Nephron progenitor cell (in vitro differentiated cells): ENCODE measurements at regions not wholly inside any gene's neighbourhood (a gene's known extent, or its start where the extent isn't known, plus 50 kb on each side); places are given as distances from the start of the nearest gene placed in this dataset.

Source experiments
- DNase-seq: peaks from one replicate; pipeline ENCODE4 v3.0.0; 2021
- H3K27ac Mint-ChIP-seq: 2 replicates; pipeline ENCODE4 v1.8.0; 2021; ENCODE audit warnings: mild to moderate bottlenecking, moderate library complexity, mixed read lengths
- H3K27me3 Mint-ChIP-seq: 2 replicates; pipeline ENCODE4 v1.8.0; 2021; ENCODE audit warnings: mild to moderate bottlenecking, low read depth, mixed read lengths; ENCODE audit not compliant: poor library complexity
- H3K36me3 Mint-ChIP-seq: 2 replicates; pipeline ENCODE4 v1.8.0; 2021; ENCODE audit warnings: low read depth, mixed read lengths
- H3K4me1 Mint-ChIP-seq: 2 replicates; pipeline ENCODE4 v1.8.0; 2021; ENCODE audit warnings: mixed read lengths
- H3K4me3 Mint-ChIP-seq: 2 replicates; pipeline ENCODE4 v1.8.0; 2021; ENCODE audit warnings: mild to moderate bottlenecking, moderate library complexity, mixed read lengths
- H3K9me3 Mint-ChIP-seq: 2 replicates; pipeline ENCODE4 v1.8.0; 2021; ENCODE audit warnings: mild to moderate bottlenecking, moderate library complexity, mixed read lengths
- CTCF ChIP-seq: fragments of 200-600 bp; sonication (generic); IDR thresholded peaks from 2 replicates; pipeline ENCODE4 v1.5.0; 2021; ENCODE audit warnings: antibody characterized with exemption

- Mint-ChIP-seq H3K9me3 (peaks cover 12% of the 10 kb centered on the region), H3K4me3 (no peak overlapping the region), H3K27ac (no peak overlapping the region), H3K27me3 (peaks cover 9% of the 10 kb centered on the region), H3K36me3 (no peaks in the 10 kb centered on the region), H3K4me1 (no peaks in the 10 kb centered on the region)
- no peak for DNase-seq
- TF ChIP-seq CTCF, result no peak
Measured at GRCh38 chr6:8760951-8761350, 325.6 kb upstream of the SLC35B3 start.

DNA sequence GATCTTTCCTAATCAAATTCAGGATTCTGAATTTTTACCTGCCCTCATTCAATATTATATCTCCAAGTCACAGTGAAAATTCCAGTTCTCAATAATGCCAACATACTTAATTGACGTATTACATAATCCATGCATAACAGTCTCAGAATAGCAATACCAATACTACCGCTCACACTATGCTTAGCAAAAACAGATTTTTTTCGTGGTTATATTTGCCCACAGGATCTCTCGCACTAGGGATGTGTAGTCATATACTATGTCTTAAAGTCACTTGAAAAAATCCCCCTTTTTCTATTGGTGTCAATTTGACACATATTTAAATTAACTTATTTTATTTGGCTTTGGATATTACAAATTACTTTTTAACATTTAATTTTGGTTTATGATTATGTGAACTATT lies 323.1 kb upstream of the SLC35B3 start:
- H3K9me3 Mint-ChIP-seq, result peaks cover 4% of the 10 kb centered on the region
- no peak overlapping the region for H3K27ac Mint-ChIP-seq
- H3K27me3 Mint-ChIP-seq, result peaks cover 9% of the 10 kb centered on the region
- DNase-seq, result no peak
- H3K4me1 Mint-ChIP-seq, result no peaks in the 10 kb centered on the region
- H3K36me3 Mint-ChIP-seq, result no peaks in the 10 kb centered on the region
- H3K4me3 Mint-ChIP-seq, result no peak overlapping the region
- no peak for TF ChIP-seq CTCF

DNA sequence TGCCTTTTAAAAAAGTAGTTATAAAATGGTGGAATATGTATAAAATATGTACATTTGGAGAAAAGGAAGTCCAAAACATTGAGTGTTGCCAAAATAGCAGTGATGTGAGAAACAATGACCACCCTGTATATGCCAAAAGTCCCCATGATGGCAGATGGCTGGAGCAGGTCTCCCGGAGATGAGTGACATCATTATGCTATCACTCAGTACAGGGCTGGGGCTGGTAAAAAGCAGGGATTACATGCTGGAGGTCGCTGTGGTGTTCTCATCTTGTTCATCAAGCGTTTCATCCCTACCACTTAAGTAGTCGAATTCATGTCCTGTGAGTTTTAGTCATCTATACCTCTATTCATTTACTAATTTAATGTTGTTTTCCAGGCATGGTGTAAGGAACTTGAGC lies 315.3 kb upstream of the SLC35B3 start:
- TF ChIP-seq CTCF, result no peak
- DNase-seq, result no peak
- no peaks in the 10 kb centered on the region for H3K9me3 Mint-ChIP-seq
- H3K27ac Mint-ChIP-seq, result no peak overlapping the region
- H3K27me3 Mint-ChIP-seq, result peaks cover 10% of the 10 kb centered on the region
- H3K4me1 Mint-ChIP-seq, result no peaks in the 10 kb centered on the region
- no peaks in the 10 kb centered on the region for H3K36me3 Mint-ChIP-seq
- H3K4me3 Mint-ChIP-seq, result no peak overlapping the region

GRCh38 chr6:8749465-8749864 lies 314.1 kb upstream of the SLC35B3 start:
- no peak overlapping the region for H3K27ac Mint-ChIP-seq

GRCh38 chr6:8743170-8743745 lies 307.9 kb upstream of the SLC35B3 start:
- H3K27me3 Mint-ChIP-seq, result peaks cover 11% of the 10 kb centered on the region
- TF ChIP-seq CTCF, result no peak
- no peak overlapping the region for H3K4me3 Mint-ChIP-seq
- no peaks in the 10 kb centered on the region for H3K36me3 Mint-ChIP-seq
- no peaks in the 10 kb centered on the region for H3K4me1 Mint-ChIP-seq
- H3K9me3 Mint-ChIP-seq, result peaks cover 24% of the 10 kb centered on the region
- no peak for DNase-seq
- H3K27ac Mint-ChIP-seq, result no peak overlapping the region

More at GRCh38 chr6:8749465-8749864, 314.1 kb upstream of the SLC35B3 start:
- no peaks in the 10 kb centered on the region for H3K4me1 Mint-ChIP-seq
- TF ChIP-seq CTCF, result no peak
- no peak for DNase-seq
- H3K27me3 Mint-ChIP-seq, result peaks cover 14% of the 10 kb centered on the region
- no peaks in the 10 kb centered on the region for H3K36me3 Mint-ChIP-seq
- H3K4me3 Mint-ChIP-seq, result no peak overlapping the region
- no peaks in the 10 kb centered on the region for H3K9me3 Mint-ChIP-seq

- TF ChIP-seq CTCF, result no peak
- no peak overlapping the region for H3K4me3 Mint-ChIP-seq
- DNase-seq, result no peak
- H3K27me3 Mint-ChIP-seq, result peaks cover under 1% of the 10 kb centered on the region
- H3K4me1 Mint-ChIP-seq, result no peaks in the 10 kb centered on the region
- no peaks in the 10 kb centered on the region for H3K36me3 Mint-ChIP-seq
- H3K27ac Mint-ChIP-seq, result no peak overlapping the region
- peaks cover 24% of the 10 kb centered on the region for H3K9me3 Mint-ChIP-seq
Measured at GRCh38 chr6:8739454-8739853, 304.1 kb upstream of the SLC35B3 start.
